Endothelial cell of umbilical vein (primary cell): ENCODE measurements at regions not wholly inside any gene's neighbourhood (a gene's known extent, or its start where the extent isn't known, plus 50 kb on each side); places are given as distances from the start of the nearest gene placed in this dataset.

Experiments used
- CTCF ChIP-seq, 2 donors: IDR thresholded peaks; 1 replicate in 1 of 2; 2 replicates in 1 of 2; pipeline ENCODE4 v1.5.1; 2011; ENCODE audit warnings: low read length in 2 of 2, mild to moderate bottlenecking in 2 of 2, moderate library complexity in 2 of 2, control low read depth in 1 of 2, inconsistent platforms in 1 of 2, low read depth in 1 of 2; ENCODE audit not compliant: insufficient read depth in 1 of 2; ENCODE audit errors: extremely low read depth in 1 of 2
- EZH2 ChIP-seq: IDR thresholded peaks from 2 replicates; pipeline ENCODE4 v1.6.1; 2012; ENCODE audit warnings: borderline replicate concordance, low read depth, mild to moderate bottlenecking, moderate library complexity, low read length, inconsistent platforms; ENCODE audit not compliant: severe bottlenecking
- FOS ChIP-seq: IDR thresholded peaks from 2 replicates; pipeline ENCODE4 v1.6.1; 2011; ENCODE audit warnings: mild to moderate bottlenecking, low read length, moderate library complexity, borderline replicate concordance; ENCODE audit not compliant: insufficient read depth
- GATA2 ChIP-seq: IDR thresholded peaks from 2 replicates; pipeline ENCODE4 v1.7.0; 2011; ENCODE audit warnings: low read depth, mild to moderate bottlenecking, moderate library complexity, mixed read lengths, low read length; ENCODE audit not compliant: insufficient read length, insufficient read depth
- POLR2A ChIP-seq: IDR thresholded peaks from 2 replicates; pipeline ENCODE4 v1.6.1; 2012; ENCODE audit warnings: low read depth, mild to moderate bottlenecking, control low read depth, low read length

- TF ChIP-seq GATA2 = no peak
- no peak for TF ChIP-seq POLR2A
- TF ChIP-seq CTCF (IDR thresholded peaks at IDR 0.05; ENCODE audit: extremely low read depth in 1 of 2, insufficient read depth in 1 of 2, low read depth in 1 of 2, low read length in 2 of 2) = no peak
- no peak for TF ChIP-seq EZH2
- TF ChIP-seq FOS = no peak
Observed at GRCh38 chr2:7611750-7612149, 694.5 kb downstream of the RNF144A start.
